D721Med (cell line): ENCODE measurements at regions not wholly inside any gene's neighbourhood (a gene's known extent, or its start where the extent isn't known, plus 50 kb on each side); places are given as distances from the start of the nearest gene placed in this dataset.

Source experiments
- DNase-seq: peaks from one replicate; pipeline ENCODE4 v3.0.0; 2011; ENCODE audit warnings: low spot score; ENCODE audit not compliant: insufficient read length
- FAIRE-seq: peaks from 2 replicates; lab custom pipeline; 2011; peaks lifted over from hg19 to GRCh38; lab: Jason Lieb, UNC
- CTCF ChIP-seq: IDR thresholded peaks from 2 replicates; pipeline ENCODE4 v1.5.1; 2012; ENCODE audit warnings: mild to moderate bottlenecking, control low read depth; ENCODE audit not compliant: insufficient read depth; ENCODE audit errors: missing control alignments

DNA sequence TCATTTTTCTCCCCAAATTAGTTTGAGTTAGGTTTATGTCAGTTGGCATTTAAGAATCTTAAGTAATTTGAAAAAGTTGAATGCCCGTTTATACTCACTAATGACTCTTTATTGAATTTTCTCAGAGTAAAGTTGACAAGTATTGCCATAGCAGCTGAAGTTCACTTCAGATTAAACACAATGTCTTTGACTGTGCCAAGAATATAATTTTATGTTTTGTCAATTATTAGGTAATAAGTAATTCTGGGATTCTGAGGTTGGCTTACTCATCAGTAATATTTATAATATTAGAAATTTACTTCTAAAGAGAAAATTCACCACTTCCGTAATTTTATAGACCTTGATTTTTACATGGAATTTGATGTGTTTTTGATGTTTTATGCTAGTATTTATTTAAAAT, 369.3 kb upstream of the TMPRSS15 start:
- FAIRE-seq (no peak), DNase-seq (no peak)
- no peak for TF ChIP-seq CTCF

DNA sequence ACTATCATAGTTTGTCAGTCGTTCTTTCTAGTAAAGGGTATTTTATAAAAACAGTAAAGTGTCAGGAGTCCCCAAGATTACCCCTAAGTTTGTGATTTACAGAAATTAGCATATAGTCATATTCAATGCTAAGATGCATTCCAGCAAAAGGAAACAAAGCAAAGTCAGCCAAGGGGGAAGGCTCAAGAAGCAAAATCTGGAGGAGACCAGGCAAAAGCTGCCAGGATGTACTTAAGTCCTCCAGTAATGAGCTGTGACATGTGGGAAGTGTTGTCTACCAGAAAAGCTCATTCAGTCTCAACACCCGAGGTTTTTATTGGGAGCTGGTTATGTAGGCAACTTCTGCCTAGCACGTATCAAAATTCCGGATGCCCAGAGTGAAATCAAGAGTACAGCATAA, 373.4 kb upstream of the TMPRSS15 start:
- no peak for FAIRE-seq
- no peak for DNase-seq
- no peak for TF ChIP-seq CTCF

DNA sequence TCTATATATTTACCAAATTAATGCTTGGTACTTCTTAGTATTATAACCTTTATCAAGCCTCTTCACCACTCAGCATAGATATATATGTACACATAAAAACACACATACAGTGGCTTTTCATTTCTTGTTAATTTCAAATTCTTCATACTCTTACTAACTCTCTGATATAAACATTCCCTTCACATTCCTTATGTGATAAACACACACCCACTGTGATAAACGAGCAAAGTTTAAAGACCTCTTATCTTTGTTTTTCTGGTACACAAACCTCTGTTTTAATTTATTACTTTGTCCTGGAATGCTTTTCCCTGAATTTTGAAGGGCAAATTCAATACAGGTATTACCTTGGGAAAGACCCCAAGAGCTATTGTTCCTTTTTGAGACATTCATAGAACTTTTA, 379.1 kb upstream of the TMPRSS15 start:
- DNase-seq (no peak), FAIRE-seq (no peak)
- TF ChIP-seq CTCF: no peak

DNA sequence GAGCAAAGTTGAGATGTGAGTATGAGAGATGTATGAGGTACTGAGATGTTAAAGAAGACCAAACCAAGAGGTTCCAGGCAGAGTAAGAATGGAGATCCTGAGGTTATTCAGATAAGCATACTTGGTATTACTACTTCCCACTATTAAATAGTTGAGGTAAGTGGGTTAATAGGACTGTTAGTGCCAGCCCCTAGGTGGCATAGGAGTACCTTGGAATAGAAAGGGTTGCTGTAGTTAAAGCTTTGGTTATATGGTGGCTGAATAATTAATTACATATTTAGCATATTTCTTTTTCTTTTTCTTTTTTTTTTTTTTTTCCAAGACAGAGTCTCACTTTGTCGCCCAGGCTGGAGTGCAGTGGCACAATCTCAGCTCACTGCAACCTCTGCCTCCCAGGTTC, 397.9 kb upstream of the TMPRSS15 start:
- DNase-seq (no peak), FAIRE-seq (no peak)
- no peak for TF ChIP-seq CTCF

- TF ChIP-seq CTCF: no peak
- DNase-seq (no peak), FAIRE-seq (no peak)
Observed at GRCh38 chr21:18803624-18804023, 400.0 kb upstream of the TMPRSS15 start.

DNA sequence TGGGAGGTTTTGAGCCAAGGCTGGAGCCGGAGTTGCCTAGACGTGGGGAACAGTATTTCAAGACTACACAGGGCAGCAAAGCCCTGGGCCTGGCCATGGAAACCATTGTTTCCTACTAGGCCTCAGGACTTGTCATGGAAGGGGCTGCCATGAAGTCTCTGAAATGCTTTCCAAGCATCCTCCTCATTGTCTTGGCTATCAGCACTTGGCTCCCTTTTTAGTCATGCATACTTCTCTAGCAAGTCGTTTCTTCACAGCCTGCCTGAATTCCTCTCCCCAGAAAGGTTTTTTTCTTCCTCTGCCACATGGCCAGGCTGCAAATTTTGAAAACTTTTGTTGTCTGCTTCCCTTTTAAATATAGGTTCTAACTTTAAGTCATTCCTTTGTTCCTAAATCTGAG, 406.6 kb upstream of the TMPRSS15 start:
- FAIRE-seq: no peak
- no peak for TF ChIP-seq CTCF
- DNase-seq: no peak

DNA sequence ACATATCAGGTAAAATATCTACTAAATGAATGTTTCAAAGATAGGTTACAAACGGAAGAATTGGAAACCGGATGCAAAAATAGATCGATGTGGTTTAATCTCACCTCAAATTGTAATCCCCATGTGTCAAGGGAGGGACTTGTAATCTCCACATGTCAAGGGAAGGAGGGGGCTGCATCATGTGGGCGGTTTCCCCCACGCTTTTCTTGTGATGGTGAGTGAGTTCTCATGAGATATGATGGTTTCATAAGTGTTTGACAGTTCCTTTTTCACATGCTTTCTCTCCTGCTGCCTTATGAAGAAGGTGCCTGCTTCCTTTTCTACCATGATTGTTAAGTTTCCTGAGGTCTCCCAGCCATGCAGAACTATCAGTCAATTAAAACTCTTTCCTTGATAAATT, 408.7 kb upstream of the TMPRSS15 start:
- DNase-seq (no peak), FAIRE-seq (no peak)
- TF ChIP-seq CTCF: no peak
